Lung microvascular endothelial cell (primary cell): ENCODE measurements at regions not wholly inside any gene's neighbourhood (a gene's known extent, or its start where the extent isn't known, plus 50 kb on each side); places are given as distances from the start of the nearest gene placed in this dataset.

Source experiments
- DNase-seq, 2 donors: peaks; one replicate each; pipeline versions ENCODE4 v3.0.0 to v3.0.0-alpha.2; 2010; ENCODE audit warnings: low read depth in 2 of 2

- DNase-seq = no peak
These were observed 2548.6 kb downstream of the PCDH7 start for GRCh38 chr4:33268776-33269175.

GRCh38 chr4:33270403-33270802 is 2550.2 kb downstream of the PCDH7 start:
- no peak for DNase-seq

- no peak for DNase-seq
These were observed 2552.6 kb downstream of the PCDH7 start for GRCh38 chr4:33272722-33273121.

GRCh38 chr4:33283818-33284217 is 2563.6 kb downstream of the PCDH7 start:
- DNase-seq = no peak

GRCh38 chr4:33296876-33297455 is 2576.8 kb downstream of the PCDH7 start:
- no peak for DNase-seq

GRCh38 chr4:33302321-33302720 is 2582.2 kb downstream of the PCDH7 start:
- DNase-seq = no peak

- no peak for DNase-seq
These were observed 2586.0 kb downstream of the PCDH7 start for GRCh38 chr4:33306131-33306530.

- no peak for DNase-seq
These were observed 2595.9 kb downstream of the PCDH7 start for GRCh38 chr4:33316033-33316432.

GRCh38 chr4:33316578-33316977 is 2596.4 kb downstream of the PCDH7 start:
- no peak for DNase-seq

GRCh38 chr4:33323393-33323792 is 2603.2 kb downstream of the PCDH7 start:
- no peak for DNase-seq

- DNase-seq = no peak
These were observed 2614.2 kb downstream of the PCDH7 start for GRCh38 chr4:33334416-33334815.

GRCh38 chr4:33339762-33340161 is 2619.6 kb downstream of the PCDH7 start:
- no peak for DNase-seq

GRCh38 chr4:33340168-33340567 is 2620.0 kb downstream of the PCDH7 start:
- DNase-seq = no peak

- DNase-seq = no peak
These were observed 2629.2 kb downstream of the PCDH7 start for GRCh38 chr4:33349376-33349775.

GRCh38 chr4:33357121-33357520 is 2637.0 kb downstream of the PCDH7 start:
- DNase-seq = no peak

GRCh38 chr4:33369446-33369845 is 2649.3 kb downstream of the PCDH7 start:
- DNase-seq = no peak

- DNase-seq = no peak
These were observed 2661.6 kb downstream of the PCDH7 start for GRCh38 chr4:33381816-33382215.

GRCh38 chr4:33386764-33387163 is 2666.6 kb downstream of the PCDH7 start:
- no peak for DNase-seq

GRCh38 chr4:33390976-33391375 is 2670.8 kb downstream of the PCDH7 start:
- DNase-seq = no peak

- no peak for DNase-seq
These were observed 2675.7 kb downstream of the PCDH7 start for GRCh38 chr4:33395731-33396485.

- no peak for DNase-seq
These were observed 2680.3 kb downstream of the PCDH7 start for GRCh38 chr4:33400504-33400903.

- no peak for DNase-seq
These were observed 2687.3 kb downstream of the PCDH7 start for GRCh38 chr4:33407496-33407895.

- DNase-seq = no peak
These were observed 2691.0 kb downstream of the PCDH7 start for GRCh38 chr4:33411182-33411581.
